Mesodermal cell (in vitro differentiated cells): ENCODE measurements at regions not wholly inside any gene's neighbourhood (a gene's known extent, or its start where the extent isn't known, plus 50 kb on each side); places are given as distances from the start of the nearest gene placed in this dataset.

Experiments
- H3K27ac ChIP-seq: 2 replicates; pipeline ENCODE4 v1.7.0; 2013; ENCODE audit warnings: mild to moderate bottlenecking, low read depth, low read length, moderate library complexity; ENCODE audit not compliant: severe bottlenecking
- H3K36me3 ChIP-seq: 2 replicates; pipeline ENCODE4 v1.7.1; 2013; ENCODE audit warnings: mild to moderate bottlenecking, low read length, moderate library complexity; ENCODE audit not compliant: control insufficient read depth, insufficient read depth
- H3K4me1 ChIP-seq: one replicate; pipeline ENCODE4 v1.7.1; 2013; ENCODE audit warnings: mild to moderate bottlenecking, low read length; ENCODE audit not compliant: insufficient read depth, control insufficient read depth, poor library complexity, severe bottlenecking
- H3K4me3 ChIP-seq: 2 replicates; pipeline ENCODE4 v1.7.0; 2013; ENCODE audit warnings: low read length, control low read depth, mild to moderate bottlenecking; ENCODE audit not compliant: insufficient read depth, poor library complexity, severe bottlenecking; ENCODE audit errors: extremely low read depth
- H3K9me3 ChIP-seq: 2 replicates; pipeline ENCODE4 v1.7.1; 2013; ENCODE audit warnings: mild to moderate bottlenecking, low read length, moderate library complexity; ENCODE audit not compliant: control insufficient read depth
- WGBS, 2 experiments: methylation state at CpG; one replicate each; pipeline ENCODE4 v1.1.5; 2013; ENCODE audit warnings: missing lambda C conversion rate in 2 of 2; ENCODE audit not compliant: insufficient coverage in 2 of 2; 5-methylcytosine and 5-hydroxymethylcytosine counted together

GRCh38 chr4:71239365-71239764 is 99.5 kb upstream of the SLC4A4 start:
- no peaks in the 10 kb centered on the region for H3K36me3 ChIP-seq
- no peak overlapping the region for H3K4me3 ChIP-seq
- no peaks in the 10 kb centered on the region for H3K9me3 ChIP-seq
- no peak overlapping the region for H3K27ac ChIP-seq
- WGBS, 2 experiments = no CpG with 5 or more reads among the region's 2 CpGs
- no peaks in the 10 kb centered on the region for H3K4me1 ChIP-seq

- Histone ChIP-seq H3K9me3 (no peaks in the 10 kb centered on the region), H3K4me3 (no peak overlapping the region), H3K36me3 (no peaks in the 10 kb centered on the region), H3K27ac (no peak overlapping the region), H3K4me1 (no peaks in the 10 kb centered on the region)
- no CpG with 5 or more reads among the region's 1 CpG for WGBS, 2 experiments
Observed at GRCh38 chr4:71240094-71240493, 98.7 kb upstream of the SLC4A4 start.

- 93 to 96% methylated on average over 4 to 6 of the region's 8 CpGs for WGBS, 2 experiments
- no peaks in the 10 kb centered on the region for H3K9me3 ChIP-seq
- no peak overlapping the region for H3K27ac ChIP-seq
- no peaks in the 10 kb centered on the region for H3K4me1 ChIP-seq
- no peaks in the 10 kb centered on the region for H3K36me3 ChIP-seq
- no peak overlapping the region for H3K4me3 ChIP-seq
Observed at GRCh38 chr4:71241501-71242288, 97.1 kb upstream of the SLC4A4 start.

GRCh38 chr4:71243091-71243833 is 95.6 kb upstream of the SLC4A4 start:
- Histone ChIP-seq H3K4me1 (no peaks in the 10 kb centered on the region), H3K4me3 (no peak overlapping the region), H3K36me3 (no peaks in the 10 kb centered on the region), H3K9me3 (no peaks in the 10 kb centered on the region), H3K27ac (no peak overlapping the region)
- 93% methylated on average over 2 of the region's 3 CpGs; no CpG with 5 or more reads in 1 of the 2 experiments for WGBS, 2 experiments

GRCh38 chr4:71247706-71248105 is 91.1 kb upstream of the SLC4A4 start:
- Histone ChIP-seq H3K27ac (no peak overlapping the region), H3K36me3 (no peaks in the 10 kb centered on the region), H3K9me3 (no peaks in the 10 kb centered on the region), H3K4me1 (peaks cover 5% of the 10 kb centered on the region), H3K4me3 (no peak overlapping the region)
- 81 to 90% methylated on average over 4 to 5 of the region's 5 CpGs for WGBS, 2 experiments

GRCh38 chr4:71251261-71251660 is 87.6 kb upstream of the SLC4A4 start:
- H3K36me3 ChIP-seq = no peaks in the 10 kb centered on the region
- H3K4me3 ChIP-seq = no peak overlapping the region
- H3K27ac ChIP-seq = no peak overlapping the region
- peaks cover 5% of the 10 kb centered on the region for H3K4me1 ChIP-seq
- WGBS, 2 experiments = 96 to 100% methylated on average over 2 of the region's 2 CpGs
- H3K9me3 ChIP-seq = no peaks in the 10 kb centered on the region

GRCh38 chr4:71253545-71253944 is 85.3 kb upstream of the SLC4A4 start:
- no peaks in the 10 kb centered on the region for H3K9me3 ChIP-seq
- no peak overlapping the region for H3K27ac ChIP-seq
- WGBS, 2 experiments = 100% methylated on average over 1 of the region's 1 CpG; no CpG with 5 or more reads in 1 of the 2 experiments
- H3K4me1 ChIP-seq = peaks cover 5% of the 10 kb centered on the region
- H3K36me3 ChIP-seq = no peaks in the 10 kb centered on the region
- H3K4me3 ChIP-seq = no peak overlapping the region

- Histone ChIP-seq H3K27ac (no peak overlapping the region), H3K4me1 (peaks cover 5% of the 10 kb centered on the region), H3K4me3 (no peak overlapping the region), H3K9me3 (no peaks in the 10 kb centered on the region), H3K36me3 (no peaks in the 10 kb centered on the region)
- no CpG with 5 or more reads among the region's 2 CpGs for WGBS, 2 experiments
Observed at GRCh38 chr4:71254451-71255012, 84.3 kb upstream of the SLC4A4 start.

- H3K36me3 ChIP-seq = no peaks in the 10 kb centered on the region
- H3K27ac ChIP-seq = no peak overlapping the region
- peaks cover 5% of the 10 kb centered on the region for H3K4me1 ChIP-seq
- H3K9me3 ChIP-seq = no peaks in the 10 kb centered on the region
- WGBS, 2 experiments = 92% methylated on average over 1 of the region's 1 CpG
- H3K4me3 ChIP-seq = no peak overlapping the region
Observed at GRCh38 chr4:71255976-71256375, 82.8 kb upstream of the SLC4A4 start.

- Histone ChIP-seq H3K4me1 (no peaks in the 10 kb centered on the region), H3K4me3 (no peak overlapping the region), H3K36me3 (no peaks in the 10 kb centered on the region), H3K27ac (no peak overlapping the region), H3K9me3 (no peaks in the 10 kb centered on the region)
- 50% methylated on average over 2 of the region's 3 CpGs; no CpG with 5 or more reads in 1 of the 2 experiments for WGBS, 2 experiments
Observed at GRCh38 chr4:71257761-71258160, 81.1 kb upstream of the SLC4A4 start.
